Liver (tissue), 8 donors: ENCODE measurements at regions not wholly inside any gene's neighbourhood (a gene's known extent, or its start where the extent isn't known, plus 50 kb on each side); places are given as distances from the start of the nearest gene placed in this dataset.

Experiments used
- DNase-seq: peaks from one replicate; pipeline ENCODE4 v3.0.0-alpha.2; 2017; ENCODE audit warnings: low spot score
- H3K27ac ChIP-seq, 2 donors: one replicate each; pipeline ENCODE4 v1.7.0; 2013; ENCODE audit warnings: inconsistent platforms in 2 of 2, low read length in 2 of 2, control low read depth in 1 of 2, low read depth in 1 of 2, mild to moderate bottlenecking in 1 of 2
- H3K27me3 ChIP-seq, 4 donors: one replicate each; pipeline versions ENCODE4 v1.6.1 to v1.7.0; 2013; ENCODE audit warnings: low read length in 3 of 4, inconsistent platforms in 1 of 4, mild to moderate bottlenecking in 1 of 4, moderate library complexity in 1 of 4; ENCODE audit not compliant: control insufficient read depth in 4 of 4, insufficient read depth in 4 of 4
- H3K36me3 ChIP-seq, 4 donors: one replicate each; pipeline versions ENCODE4 v1.6.1 to v1.7.0; 2013; ENCODE audit warnings: low read length in 3 of 4, mild to moderate bottlenecking in 3 of 4, low read depth in 1 of 4, moderate library complexity in 1 of 4; ENCODE audit not compliant: control insufficient read depth in 4 of 4, insufficient read depth in 3 of 4
- H3K4me1 ChIP-seq, 4 donors: one replicate each; pipeline versions ENCODE4 v1.6.1 to v1.7.0; 2013; ENCODE audit warnings: low read length in 3 of 4, mild to moderate bottlenecking in 3 of 4, moderate library complexity in 1 of 4; ENCODE audit not compliant: control insufficient read depth in 4 of 4, insufficient read depth in 4 of 4
- H3K4me3 ChIP-seq, 3 donors: one replicate each; pipeline versions ENCODE4 v1.6.1 to v1.7.0; 2013; ENCODE audit warnings: low read length in 3 of 3, control low read depth in 1 of 3, low read depth in 1 of 3, mild to moderate bottlenecking in 1 of 3
- H3K9ac ChIP-seq, 2 donors: one replicate each; pipeline ENCODE4 v1.7.0; 2013; ENCODE audit warnings: low read length in 2 of 2, mild to moderate bottlenecking in 2 of 2, moderate library complexity in 2 of 2, control low read depth in 1 of 2, low read depth in 1 of 2
- H3K9me3 ChIP-seq, 4 donors: one replicate each; pipeline versions ENCODE4 v1.6.1 to v1.7.0; 2013; ENCODE audit warnings: low read length in 3 of 4; ENCODE audit not compliant: control insufficient read depth in 4 of 4
- CTCF ChIP-seq: fragments of 150-350 bp; IDR thresholded peaks from 2 replicates; pipeline ENCODE4 v1.5.1; 2017; ENCODE audit warnings: improper control_type of control experiment, low read depth, low read length; ENCODE audit not compliant: missing input control
- EGR1 ChIP-seq, 2 donors: IDR thresholded peaks; 2 replicates each; pipeline ENCODE4 v1.6.1; 2016 to 2018; ENCODE audit warnings: antibody characterized with exemption in 2 of 2, low read depth in 2 of 2
- FOXA2 ChIP-seq: IDR thresholded peaks from 2 replicates; pipeline ENCODE4 v1.6.1; 2016; ENCODE audit warnings: antibody characterized with exemption
- HNF4G ChIP-seq: IDR thresholded peaks from 2 replicates; pipeline ENCODE4 v1.6.1; 2016; ENCODE audit warnings: antibody characterized with exemption
- JUND ChIP-seq, 2 donors: IDR thresholded peaks; 2 replicates each; pipeline ENCODE4 v1.6.1; 2016; ENCODE audit warnings: antibody characterized with exemption in 2 of 2
- REST ChIP-seq: IDR thresholded peaks from 2 replicates; pipeline ENCODE4 v1.6.1; 2016; ENCODE audit warnings: antibody characterized with exemption, mild to moderate bottlenecking
- RXRA ChIP-seq, 2 donors: IDR thresholded peaks; 2 replicates each; pipeline ENCODE4 v1.6.1; 2017 to 2018; ENCODE audit warnings: antibody characterized with exemption in 2 of 2, mild to moderate bottlenecking in 1 of 2
- SP1 ChIP-seq: IDR thresholded peaks from 2 replicates; pipeline ENCODE4 v1.6.1; 2018; ENCODE audit warnings: antibody characterized with exemption, mild to moderate bottlenecking
- TAF1 ChIP-seq: conservative IDR thresholded peaks from 2 replicates; pipeline ENCODE4 v1.6.1; 2016; ENCODE audit warnings: antibody characterized with exemption, mild to moderate bottlenecking
- YY1 ChIP-seq: IDR thresholded peaks from 2 replicates; pipeline ENCODE4 v1.6.1; 2016; ENCODE audit warnings: antibody characterized with exemption, mild to moderate bottlenecking
- WGBS: extraction: QIAGEN DNeasy Blood & Tissue Kit; methylation state at CpG from one replicate; pipeline ENCODE4 v1.1.7; 2013; 5-methylcytosine and 5-hydroxymethylcytosine counted together
- donor health status: healthy.
- donor health status: healthy.
- donor health status: healthy.
- donor health status: healthy.
- donor health status: healthy.

- Histone ChIP-seq H3K4me1 (no peaks in the 10 kb centered on the region), H3K27ac (no peak overlapping the region), H3K9ac (no peak overlapping the region), H3K36me3 (no peaks in the 10 kb centered on the region), H3K9me3 (no peaks in the 10 kb centered on the region), H3K4me3 (no peak overlapping the region), H3K27me3 (no peaks in the 10 kb centered on the region)
- WGBS, result 91% methylated on average over 4 of the region's 4 CpGs
- TF ChIP-seq YY1, result no peak
- TF ChIP-seq CTCF, result no peak
- no peak for TF ChIP-seq REST
- no peak for TF ChIP-seq FOXA2
- TF ChIP-seq RXRA (IDR thresholded peaks at IDR 0.05), result no peak
- TF ChIP-seq JUND (IDR thresholded peaks at IDR 0.05), result no peak
- no peak for TF ChIP-seq TAF1
- no peak for TF ChIP-seq SP1
- DNase-seq, result no peak
Measured at GRCh38 chr12:107332743-107333142, 239.4 kb upstream of the CRY1 start.

GRCh38 chr12:107335802-107336570 is 242.6 kb upstream of the CRY1 start:
- Histone ChIP-seq H3K36me3 (no peaks in the 10 kb centered on the region), H3K4me1 (no peaks in the 10 kb centered on the region), H3K4me3 (no peak overlapping the region), H3K27ac (no peak overlapping the region), H3K9me3 (no peaks in the 10 kb centered on the region), H3K27me3 (no peaks in the 10 kb centered on the region), H3K9ac (no peak overlapping the region)
- no peak for DNase-seq
- 77% methylated on average over 10 of the region's 10 CpGs for WGBS
- TF ChIP-seq HNF4G (no peak), REST (no peak), EGR1 (IDR thresholded peaks at IDR 0.05; ENCODE audit: low read depth in 2 of 2) (no peak)
